ENCODE measurements at regions not wholly inside any gene's neighbourhood (a gene's known extent, or its start where the extent isn't known, plus 50 kb on each side); places are given as distances from the start of the nearest gene placed in this dataset.
"Not testable (repeated sequence)": the region's sequence is repeated elsewhere in the genome, so short reads cannot be mapped to it uniquely, and the experiment has no call there.

DNA sequence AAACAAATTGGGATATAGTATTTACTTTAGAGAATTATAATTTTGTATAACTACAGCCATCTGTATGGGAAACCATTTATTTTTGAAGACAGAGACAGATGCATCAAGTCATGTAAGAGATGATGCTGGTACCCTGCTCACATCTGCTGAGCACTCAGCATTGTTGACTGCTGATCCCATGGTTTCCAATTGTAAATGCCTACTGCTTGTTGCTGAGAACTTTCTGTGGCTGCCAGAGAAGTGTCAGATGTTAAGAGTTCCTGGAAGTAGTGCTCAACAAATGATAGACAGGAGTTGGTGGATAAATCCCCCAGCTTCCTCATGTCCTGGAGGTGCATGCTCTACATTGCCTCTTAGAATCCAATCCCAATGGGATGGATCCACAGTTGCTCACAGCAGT is 167.1 kb downstream of the OXSM start:
- no peak for DNase-seq

DNA sequence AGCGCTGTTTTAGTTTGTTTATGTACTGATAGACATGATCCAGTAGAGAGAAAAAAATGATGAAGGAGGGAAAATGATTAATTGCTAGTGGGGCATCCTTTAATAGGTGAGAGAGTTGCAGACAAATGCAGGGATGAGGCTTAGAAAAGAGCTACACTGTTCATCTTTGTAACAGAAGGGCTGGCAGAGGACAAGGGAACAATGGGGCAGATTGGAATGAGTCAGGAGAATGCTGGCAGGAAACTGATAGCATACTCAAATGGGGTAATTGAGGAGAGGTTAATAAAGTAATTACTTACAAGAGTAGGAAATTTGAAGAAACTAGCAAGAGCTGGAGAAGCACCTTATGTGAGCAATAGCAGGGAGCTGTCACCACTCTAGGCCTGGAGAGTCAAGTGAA is 170.9 kb downstream of the OXSM start:
- no peak for DNase-seq

DNA sequence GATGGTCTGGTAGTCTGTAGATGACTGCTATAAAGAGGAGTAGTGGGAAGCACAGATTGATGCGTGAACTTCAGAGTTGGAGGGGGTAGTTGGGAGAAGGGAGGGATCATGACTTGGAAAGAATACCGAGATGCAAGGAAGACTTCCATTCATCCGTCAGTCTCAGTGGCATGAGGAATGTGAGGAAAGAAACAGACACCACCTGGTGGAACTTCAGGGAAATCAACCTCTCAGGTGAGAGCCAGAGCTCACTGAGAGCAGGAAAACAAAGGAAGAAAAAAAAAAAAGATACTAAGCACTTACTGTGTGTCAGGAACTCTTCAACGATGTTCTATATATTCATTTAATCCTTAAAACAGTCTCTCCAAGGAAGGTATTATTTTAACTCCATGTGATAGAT is 172.4 kb downstream of the OXSM start:
- no peak for DNase-seq

DNA sequence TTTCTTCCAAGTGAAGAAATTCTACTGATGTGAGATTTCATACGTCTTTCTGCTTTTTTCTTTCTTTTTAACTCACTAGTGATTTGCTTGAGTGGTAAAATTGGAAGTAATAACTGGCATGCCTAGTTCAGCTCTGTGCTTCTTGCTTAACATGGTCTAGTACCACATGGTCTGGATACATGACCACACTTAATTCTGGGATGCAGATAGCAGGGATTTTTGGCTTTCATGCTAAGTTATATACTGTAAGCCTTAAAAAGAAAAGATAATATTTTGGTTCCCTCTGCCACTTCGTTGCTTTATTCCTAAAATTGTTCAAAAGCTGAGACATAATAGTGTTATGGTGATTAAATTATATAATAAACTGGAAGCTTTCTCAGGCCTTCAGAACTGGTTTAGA is 174.3 kb downstream of the OXSM start:
- no peak for DNase-seq

DNA sequence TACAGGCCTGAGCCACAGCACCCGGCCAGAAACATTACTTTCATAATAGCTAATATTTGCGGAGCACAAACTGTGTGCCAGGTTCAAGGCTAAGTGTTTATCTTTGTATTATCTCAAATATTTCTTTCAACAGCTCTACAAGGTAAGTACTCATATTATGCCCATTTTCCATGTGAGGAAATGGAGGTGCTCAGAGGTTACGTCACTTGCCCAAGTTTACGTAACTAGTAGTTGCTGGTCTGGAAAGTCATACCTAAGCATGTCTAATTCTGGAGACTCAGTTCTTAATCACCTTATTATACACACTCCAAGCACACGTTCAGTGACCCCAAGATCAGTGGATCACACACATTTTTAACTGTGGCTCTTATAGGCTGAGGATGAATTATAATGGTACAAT is 177.5 kb downstream of the OXSM start:
- no peak for DNase-seq

DNA sequence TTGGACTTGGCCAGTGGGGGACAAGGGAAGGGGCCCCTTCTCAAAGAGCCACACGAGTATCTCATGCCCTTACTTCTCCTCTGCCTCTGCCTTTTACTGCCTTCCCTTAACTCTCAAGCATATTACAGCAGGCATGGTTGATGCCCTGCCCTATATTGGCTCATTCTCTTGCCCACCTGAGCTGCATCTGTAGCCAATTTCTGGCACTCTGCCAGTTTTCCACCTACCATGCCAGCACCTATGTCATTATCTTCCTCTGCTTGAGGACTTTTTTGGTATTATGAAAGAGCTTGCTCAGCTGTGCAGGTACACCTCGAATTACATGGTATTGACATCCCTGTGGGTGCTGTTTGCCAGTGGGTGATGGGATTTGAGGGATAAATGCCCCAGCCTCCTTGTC is 181.8 kb downstream of the OXSM start:
- no peak for DNase-seq

DNA sequence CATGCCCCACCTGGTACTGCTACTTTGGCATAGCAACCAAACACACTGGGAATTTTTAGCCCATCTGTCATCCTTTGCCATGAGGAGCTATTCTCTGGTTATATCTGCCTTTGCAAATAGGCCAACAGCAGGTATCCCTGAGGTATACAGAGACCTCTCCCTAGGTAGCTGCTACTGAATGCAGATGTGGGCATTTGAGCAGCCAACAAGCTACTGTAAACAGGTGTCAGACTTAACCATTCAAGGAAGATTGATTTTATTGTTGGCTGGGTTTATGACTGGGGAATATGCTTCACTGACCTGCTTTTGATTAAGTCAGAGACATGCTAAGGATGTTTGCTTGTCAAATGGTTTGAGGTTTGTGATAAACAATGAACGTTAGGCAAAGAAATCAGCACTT is 183.2 kb downstream of the OXSM start:
- DNase-seq, result no peak

DNA sequence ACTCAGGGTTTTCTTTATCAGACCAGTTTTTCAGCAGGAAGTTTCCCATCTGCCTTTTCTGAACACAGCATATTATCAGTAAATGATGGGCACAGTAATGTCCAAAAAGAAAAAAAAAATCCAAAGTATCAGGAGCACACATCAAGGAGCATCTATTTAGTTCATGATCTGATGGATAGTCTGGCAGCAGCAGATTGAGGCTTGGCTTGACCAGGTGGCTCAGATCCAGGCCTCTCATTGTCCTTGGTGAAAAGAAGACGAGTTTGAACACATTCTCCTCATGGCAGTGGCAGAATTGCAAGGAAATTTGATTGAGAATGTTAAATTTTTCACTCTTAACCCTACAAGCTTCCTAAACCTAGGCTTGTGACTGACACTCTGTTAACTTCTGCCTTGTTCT is 192.9 kb downstream of the OXSM start:
- DNase-seq, result no peak

DNA sequence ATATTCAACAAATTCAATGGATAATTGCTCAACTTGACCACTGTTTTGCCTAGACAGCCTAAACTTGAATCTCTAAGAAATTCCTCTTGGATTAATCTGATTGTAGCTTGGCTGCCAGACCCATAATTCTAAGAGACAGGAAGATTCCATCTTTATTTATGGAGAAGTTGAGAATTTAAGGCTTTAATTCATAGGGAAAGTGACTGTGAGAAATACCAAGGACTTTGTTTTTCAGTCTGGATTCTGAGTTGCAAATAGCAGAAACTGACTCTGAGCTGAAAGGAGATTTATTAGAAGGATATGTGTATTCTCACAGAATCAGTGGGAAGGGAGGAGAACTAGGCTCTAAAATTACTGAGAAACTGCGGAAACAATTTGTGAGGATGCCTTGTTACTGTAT is 195.7 kb downstream of the OXSM start:
- no peak for DNase-seq

DNA sequence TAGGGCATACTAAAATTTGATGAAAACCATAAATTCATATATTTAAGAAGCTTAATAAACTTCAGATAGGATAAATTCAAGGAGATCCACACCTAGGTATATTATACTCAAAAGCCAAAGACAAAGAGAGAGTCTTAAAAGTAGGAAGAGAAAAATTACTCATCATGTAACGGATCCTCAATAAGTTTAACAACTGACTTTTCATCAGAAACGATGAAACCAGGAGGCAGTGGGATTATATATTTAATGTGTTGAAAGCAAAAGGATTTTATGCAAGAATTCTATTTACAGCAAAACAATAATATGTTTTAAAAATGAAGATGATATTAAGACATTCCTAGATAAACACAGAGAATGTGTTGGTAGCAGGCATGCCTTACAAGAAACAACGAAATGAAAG is 202.7 kb downstream of the OXSM start:
- no peak for DNase-seq

DNA sequence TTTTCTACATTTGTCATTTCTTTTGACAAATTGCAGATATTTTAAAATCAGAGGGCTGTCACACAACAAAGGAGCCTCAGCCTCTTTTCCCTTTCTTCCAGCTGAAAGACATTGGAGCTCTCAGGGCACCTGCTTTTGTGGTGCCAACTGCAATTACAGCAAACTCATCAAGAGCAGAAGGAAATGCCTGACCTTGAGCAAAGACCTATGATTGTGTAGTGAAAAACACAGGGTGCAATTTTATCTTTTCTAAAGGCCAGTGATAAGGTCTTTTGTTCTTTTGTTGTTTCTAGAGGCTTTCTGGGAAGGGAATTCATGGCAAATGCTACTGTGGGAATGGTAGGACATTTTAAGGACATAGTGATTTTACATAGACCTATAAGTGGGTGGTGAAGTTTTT is 214.3 kb downstream of the OXSM start:
- no peak for DNase-seq

DNA sequence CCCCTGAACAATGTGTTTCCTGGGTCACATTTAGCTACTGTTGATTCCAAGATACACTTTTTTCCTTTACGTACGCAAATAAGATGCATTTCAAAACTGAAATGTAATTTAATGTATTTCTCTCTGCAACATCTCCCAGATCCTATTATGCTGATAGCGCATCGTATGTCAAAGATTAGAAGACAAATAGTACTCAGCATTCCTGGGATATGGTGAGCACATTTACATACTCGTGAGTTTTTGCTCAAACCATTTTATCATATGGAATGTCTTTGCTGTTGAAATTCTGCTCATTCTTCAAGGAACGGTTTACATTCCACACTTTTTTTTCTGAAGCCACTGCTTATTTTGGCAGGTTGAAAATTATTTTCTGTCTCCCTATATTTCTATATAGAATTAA is 221.4 kb downstream of the OXSM start:
- DNase-seq, result no peak

DNA sequence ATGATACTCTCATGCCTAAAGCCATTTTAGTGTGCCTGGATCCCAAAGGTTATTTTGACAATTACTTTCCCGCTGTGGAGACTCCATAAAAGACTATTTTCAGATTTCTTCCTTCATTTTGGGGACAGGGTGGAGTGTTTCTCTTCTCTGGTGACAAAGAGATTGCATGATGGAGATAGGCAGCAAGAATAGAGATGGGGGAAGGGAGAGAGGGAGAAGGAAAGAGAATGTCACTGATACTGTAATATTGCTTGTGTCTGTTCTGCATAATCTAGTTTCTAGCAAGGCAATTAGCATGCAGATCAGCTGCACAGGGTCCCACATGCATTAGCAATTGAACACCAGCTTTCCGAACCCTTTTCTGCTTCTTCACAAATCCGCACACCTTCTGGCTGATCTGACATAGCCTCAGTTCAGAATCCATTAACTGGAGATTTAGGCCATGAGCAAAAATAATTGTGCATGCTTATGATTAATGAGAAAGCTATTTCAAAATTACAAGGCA is 222.4 kb downstream of the OXSM start:
- no peak for DNase-seq

DNA sequence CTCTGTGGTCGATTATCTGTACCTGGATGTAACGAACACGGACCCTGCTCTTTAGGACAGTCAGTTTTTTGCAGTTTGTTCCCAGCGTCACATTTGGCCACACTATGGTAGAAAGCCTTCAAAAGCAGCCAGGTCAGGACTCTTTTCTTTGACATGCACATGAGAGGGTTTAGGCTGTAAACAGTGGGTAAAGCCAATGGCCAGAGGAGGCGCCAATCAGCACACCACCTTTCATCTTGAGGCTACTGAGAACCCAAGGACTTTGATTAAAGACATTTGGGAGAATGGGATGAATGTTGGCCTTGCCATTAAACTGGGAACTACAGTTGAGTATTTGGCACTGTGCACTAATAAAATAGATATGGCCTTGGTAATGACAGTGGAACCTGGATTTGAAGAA is 225.9 kb downstream of the OXSM start:
- no peak for DNase-seq

DNA sequence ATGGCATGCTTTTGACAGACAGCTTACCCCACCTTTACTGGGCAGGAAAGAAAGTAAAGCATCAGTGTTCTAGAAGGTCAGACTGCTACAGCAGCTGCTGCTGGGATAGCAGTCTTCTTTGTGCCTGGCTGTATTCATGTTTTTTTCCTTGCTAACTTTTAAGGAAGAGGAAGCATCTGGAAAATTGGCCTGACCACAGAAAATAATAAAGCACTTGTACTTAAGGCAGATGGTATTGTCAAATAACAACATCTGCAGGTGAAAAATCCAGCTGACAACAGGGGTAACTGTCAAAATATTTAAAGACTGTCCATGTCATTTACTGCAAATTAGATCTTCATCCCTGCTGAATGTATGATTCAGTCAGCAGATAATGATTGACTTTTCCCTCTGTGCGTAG is 229.0 kb downstream of the OXSM start:
- DNase-seq, result no peak

DNA sequence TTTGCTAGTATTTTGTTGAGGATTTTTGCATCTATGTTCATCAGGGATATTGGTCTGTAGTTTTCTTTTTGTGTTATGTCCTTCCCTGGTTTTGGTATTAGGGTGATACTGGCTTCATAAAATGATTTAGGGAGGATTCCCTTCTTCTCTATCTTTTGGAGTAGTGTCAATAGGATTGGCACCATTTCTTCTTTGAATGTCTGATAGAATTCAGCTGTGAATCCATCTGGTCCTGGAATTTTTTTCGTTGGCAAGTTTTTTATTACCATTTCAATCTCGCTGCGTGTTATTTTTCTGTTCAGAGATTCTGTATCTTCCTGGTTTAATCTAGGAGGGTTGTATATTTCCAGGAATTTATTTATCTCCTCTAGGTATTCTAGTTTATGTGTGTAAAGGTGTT is 234.3 kb downstream of the OXSM start:
- not testable (repeated sequence) for DNase-seq

DNA sequence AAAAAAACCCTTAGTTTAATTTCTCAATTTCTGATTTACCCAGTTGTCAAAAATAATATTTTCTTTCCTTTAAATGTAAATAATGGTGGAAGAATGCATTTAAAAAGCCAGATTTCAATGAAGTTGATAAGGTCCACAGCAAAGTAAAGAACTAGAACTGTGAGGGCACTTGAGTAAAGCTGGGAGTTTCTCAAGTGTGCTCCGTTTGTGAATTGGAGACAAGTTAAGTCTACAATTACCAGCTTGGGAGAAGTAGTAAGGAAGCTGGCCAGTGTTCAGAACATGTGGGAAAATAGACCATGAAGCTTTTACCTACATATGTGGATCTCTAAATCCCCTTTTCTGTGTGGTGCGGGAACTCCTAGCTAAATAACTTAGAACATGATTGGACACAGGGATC is 239.4 kb downstream of the OXSM start:
- DNase-seq, result no peak

DNA sequence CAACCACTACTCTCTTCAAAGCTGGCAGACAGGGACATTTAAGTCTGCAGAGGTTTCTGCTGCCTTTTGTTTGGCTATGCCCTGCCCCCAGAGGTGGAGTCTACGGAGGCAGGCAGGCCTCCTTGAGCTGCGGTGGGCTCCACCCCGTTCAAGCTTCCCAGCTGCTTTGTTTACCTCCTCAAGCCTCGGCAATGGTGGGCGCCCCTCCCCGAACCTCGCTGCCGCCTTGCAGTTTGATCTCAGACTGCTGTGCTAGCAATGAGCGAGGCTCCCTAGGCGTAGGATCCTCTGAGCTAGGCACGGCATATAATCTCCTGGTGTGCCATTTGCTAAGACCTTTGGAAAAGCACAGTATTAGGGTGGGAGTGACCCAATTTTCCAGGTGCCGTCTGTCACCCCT is 252.2 kb downstream of the OXSM start:
- not testable (repeated sequence) for DNase-seq

DNA sequence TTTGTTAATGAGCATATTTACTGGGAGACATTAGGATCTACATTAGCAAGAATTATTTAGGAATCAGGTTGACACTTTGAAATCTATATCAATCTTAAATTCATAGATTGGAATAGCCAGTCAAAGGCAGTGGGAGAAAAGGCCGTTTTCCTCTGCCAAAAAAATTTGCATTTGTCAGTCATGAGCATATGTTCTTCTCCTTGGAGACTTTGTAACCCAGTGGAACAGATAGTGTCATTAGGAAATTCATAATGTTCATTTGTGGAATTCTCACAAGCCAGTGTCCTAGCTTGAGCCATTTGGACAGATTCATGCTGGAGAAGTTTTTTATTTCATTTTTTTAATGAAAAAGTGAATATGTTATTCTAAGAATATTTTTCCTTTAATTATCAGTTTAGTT is 260.1 kb downstream of the OXSM start:
- DNase-seq, result no peak

DNA sequence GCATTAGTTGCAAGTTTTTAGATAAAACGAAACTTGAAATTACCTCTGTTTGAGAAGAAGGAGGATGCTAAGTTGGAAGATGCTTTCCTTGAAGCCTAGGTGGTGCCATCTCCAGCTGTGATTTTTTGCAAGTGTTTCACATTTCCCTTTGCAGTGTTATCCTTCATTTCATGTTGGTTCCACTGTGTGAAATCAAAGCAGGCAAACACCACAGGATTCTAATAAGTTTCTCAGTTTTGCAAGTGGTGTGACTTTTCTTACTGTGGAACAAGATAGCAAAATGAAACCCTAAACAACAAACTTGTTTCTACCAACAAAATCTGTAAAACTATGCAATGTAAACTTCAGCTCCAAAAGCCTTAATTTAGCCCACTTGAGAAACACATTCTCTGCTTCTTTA is 260.9 kb downstream of the OXSM start:
- no peak for DNase-seq

DNA sequence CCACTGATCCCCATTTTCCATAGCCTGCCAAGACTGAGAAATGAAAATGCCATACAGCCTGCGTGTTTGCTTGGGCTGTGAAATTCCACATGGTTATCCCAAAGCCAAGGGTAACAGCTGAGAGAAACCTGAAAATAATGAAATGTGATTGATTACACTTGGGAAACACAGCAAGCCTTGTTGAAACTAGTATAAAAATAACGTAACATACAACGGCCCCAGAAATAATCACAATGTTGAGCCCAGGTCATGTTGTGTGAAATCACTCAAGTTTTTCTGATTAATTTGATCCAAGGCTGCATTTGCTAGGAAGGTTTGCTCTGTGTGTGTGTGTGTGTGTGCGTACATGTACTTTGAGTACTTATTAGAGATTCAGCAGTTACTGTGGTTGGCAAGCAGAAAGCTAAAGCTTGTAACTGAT is 269.0 kb downstream of the OXSM start:
- no peak for DNase-seq

DNA sequence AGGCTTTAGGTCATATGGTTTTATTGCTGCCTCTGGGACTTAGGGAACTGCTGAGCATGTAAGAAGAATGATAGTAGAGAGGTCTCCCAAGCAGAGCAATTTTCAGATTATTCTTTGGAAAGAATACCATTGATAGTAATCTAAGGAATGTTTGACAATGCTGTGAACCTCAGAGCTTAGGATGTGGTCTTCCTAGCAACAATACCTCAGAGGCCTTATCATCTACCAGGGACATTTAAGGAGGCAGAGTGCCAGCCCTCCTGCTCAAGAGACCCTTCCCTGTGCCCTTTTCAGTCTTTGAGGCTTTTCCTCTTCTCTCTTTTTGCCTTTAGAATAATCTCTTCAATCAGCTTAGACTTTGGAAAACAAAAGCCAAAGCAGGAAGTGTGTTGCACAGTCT is 272.1 kb downstream of the OXSM start:
- no peak for DNase-seq

DNA sequence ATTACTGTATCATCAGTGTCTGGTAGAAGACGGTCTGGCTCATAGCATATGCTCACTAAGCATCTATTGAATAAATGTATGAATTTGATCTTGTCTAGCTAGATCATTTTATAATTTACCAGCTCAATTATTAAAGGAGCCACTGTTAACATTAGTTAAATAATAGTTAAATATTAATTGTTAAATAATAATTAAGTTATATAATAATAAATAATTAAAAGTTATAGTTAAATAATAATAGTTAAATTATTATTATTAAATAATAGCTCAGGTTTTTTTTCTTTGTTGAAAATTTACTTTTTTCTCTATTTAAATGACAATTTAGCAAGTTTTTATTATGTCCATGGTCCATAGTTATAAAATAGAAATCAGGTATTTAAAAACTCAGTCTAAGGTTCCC is 274.4 kb downstream of the OXSM start:
- DNase-seq, result no peak

DNA sequence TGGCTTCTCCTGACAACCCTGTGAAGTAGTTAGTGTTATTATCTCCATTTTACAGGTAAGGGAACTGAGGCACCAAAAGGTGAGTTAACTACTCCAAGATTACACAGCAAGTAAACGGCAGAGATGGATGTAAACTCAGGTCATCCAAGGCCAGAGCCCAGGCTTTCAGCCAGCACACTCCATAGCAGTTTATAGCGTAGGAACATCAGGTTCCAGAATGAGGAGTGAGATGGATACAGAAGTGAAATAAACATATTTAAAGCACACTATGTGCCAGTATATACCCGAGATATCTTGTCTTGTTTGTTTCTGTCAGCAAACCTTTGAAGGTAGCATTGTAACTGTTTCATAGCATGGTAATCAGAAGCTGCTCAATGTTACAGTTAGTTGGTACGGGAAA is 279.0 kb downstream of the OXSM start:
- DNase-seq, result no peak

DNA sequence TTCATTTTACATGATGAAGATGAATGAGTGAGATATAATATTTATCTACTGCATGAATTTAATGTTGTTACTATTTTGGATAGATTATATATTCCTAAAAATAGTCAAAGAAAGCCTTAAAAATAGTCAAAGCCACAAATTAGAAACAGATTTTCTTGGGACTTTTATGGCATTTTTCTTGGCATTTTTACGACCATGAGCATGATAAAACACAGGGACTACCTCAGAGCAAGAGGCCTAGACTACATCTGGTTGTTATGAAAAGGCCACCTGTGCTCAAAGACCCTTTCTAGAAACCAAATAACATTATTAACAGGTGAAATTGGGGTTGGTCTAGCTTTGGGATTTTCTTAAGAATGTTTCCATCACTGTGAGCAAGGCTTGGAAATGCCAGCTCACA is 281.0 kb downstream of the OXSM start:
- DNase-seq, result no peak

DNA sequence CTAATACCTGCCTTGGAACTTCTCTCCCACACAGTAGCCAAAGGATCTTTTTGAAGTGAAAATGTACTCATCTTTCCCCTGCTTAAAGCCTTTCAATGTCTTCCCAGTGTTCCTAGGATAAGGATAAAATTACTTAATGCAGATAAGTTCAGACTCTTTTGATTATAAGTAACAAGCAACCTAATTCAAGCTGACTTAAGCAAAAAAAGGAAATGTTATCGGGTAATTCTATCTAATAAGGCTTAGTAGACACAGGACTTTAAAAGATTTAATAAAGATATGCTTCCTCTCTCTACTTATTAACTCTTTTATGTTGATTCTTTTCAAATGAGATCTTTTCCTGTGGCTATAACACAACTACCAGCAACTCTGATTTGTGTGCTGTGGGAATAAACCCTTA is 284.2 kb downstream of the OXSM start:
- DNase-seq, result no peak
